ENCODE measurements at regions not wholly inside any gene's neighbourhood (a gene's known extent, or its start where the extent isn't known, plus 50 kb on each side); places are given as distances from the start of the nearest gene placed in this dataset.

DNA sequence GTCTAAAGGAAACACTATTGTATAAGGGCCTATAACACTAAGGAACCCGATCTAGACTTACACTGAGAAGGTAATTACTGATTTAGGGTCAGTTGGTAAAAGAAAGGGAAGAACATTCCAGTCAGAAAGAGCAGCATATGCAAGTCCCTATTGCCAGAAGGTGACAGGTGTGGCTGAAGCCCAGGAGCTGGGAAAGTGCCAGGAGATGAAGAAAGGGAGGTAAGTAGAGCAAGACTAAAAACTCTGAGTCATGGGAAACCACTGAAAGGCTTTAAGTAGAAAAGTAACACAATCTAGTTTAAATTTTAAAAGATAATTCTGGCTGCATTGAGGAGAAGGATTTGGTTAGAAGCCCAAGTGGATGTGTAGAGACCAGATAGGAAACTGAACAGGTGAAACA, 77.7 kb upstream of the INTU start:
- H3K4me3 ChIP-seq (replicated peaks; ENCODE audit: insufficient read depth, low read length), result no peak overlapping the region
- DNase-seq (ENCODE audit: low read depth in 1 of 2, low spot score in 1 of 2), result no peak
- no peak overlapping the region for H3K27ac ChIP-seq (replicated peaks)
- H3K27me3 ChIP-seq (ENCODE audit: insufficient read depth, poor library complexity, severe bottlenecking), result no peaks in the 10 kb centered on the region
- TF ChIP-seq GABPA (IDR thresholded peaks at IDR 0.05; ENCODE audit: low read depth), result no peak
- no peak for TF ChIP-seq POLR2AphosphoS5 (IDR thresholded peaks at IDR 0.05; ENCODE audit: low read depth)
- TF ChIP-seq, protein P1, sequence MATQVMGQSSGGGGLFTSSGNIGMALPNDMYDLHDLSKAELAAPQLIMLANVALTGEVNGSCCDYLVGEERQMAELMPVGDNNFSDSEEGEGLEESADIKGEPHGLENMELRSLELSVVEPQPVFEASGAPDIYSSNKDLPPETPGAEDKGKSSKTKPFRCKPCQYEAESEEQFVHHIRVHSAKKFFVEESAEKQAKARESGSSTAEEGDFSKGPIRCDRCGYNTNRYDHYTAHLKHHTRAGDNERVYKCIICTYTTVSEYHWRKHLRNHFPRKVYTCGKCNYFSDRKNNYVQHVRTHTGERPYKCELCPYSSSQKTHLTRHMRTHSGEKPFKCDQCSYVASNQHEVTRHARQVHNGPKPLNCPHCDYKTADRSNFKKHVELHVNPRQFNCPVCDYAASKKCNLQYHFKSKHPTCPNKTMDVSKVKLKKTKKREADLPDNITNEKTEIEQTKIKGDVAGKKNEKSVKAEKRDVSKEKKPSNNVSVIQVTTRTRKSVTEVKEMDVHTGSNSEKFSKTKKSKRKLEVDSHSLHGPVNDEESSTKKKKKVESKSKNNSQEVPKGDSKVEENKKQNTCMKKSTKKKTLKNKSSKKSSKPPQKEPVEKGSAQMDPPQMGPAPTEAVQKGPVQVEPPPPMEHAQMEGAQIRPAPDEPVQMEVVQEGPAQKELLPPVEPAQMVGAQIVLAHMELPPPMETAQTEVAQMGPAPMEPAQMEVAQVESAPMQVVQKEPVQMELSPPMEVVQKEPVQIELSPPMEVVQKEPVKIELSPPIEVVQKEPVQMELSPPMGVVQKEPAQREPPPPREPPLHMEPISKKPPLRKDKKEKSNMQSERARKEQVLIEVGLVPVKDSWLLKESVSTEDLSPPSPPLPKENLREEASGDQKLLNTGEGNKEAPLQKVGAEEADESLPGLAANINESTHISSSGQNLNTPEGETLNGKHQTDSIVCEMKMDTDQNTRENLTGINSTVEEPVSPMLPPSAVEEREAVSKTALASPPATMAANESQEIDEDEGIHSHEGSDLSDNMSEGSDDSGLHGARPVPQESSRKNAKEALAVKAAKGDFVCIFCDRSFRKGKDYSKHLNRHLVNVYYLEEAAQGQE (IDR thresholded peaks at IDR 0.05; ENCODE audit: insufficient replicate concordance, low read depth), result no peak

DNA sequence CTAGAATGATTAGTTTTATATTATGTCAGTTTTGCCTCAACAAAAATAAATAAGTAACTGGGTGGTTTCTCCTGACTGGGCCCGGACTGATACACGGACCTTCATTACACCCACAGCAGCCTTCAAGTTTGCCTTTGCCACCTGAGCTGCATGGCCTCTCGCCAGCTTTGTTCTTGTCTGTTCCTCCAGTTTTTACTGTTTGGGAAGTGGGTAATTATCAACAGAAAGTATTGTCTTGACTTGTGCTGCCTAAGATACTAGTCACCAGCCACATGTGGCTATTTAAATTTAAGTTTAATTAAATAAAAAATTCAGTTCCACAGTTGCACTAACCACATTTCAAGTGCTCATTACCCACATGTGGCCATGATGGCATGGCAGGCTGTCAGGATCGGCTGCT, 74.7 kb upstream of the INTU start:
- Histone ChIP-seq H3K27me3 (ENCODE audit: insufficient read depth, poor library complexity, severe bottlenecking) (no peaks in the 10 kb centered on the region), H3K4me3 (replicated peaks; ENCODE audit: insufficient read depth, low read length) (no peak overlapping the region), H3K27ac (replicated peaks) (no peak overlapping the region)
- no peak for DNase-seq (ENCODE audit: low read depth in 1 of 2, low spot score in 1 of 2)
- no peak for TF ChIP-seq GABPA (IDR thresholded peaks at IDR 0.05; ENCODE audit: low read depth)
- TF ChIP-seq POLR2AphosphoS5 (IDR thresholded peaks at IDR 0.05; ENCODE audit: low read depth), result no peak
- TF ChIP-seq, protein P1 (IDR thresholded peaks at IDR 0.05; ENCODE audit: insufficient replicate concordance, low read depth), result no peak
- TF ChIP-seq, protein P2, sequence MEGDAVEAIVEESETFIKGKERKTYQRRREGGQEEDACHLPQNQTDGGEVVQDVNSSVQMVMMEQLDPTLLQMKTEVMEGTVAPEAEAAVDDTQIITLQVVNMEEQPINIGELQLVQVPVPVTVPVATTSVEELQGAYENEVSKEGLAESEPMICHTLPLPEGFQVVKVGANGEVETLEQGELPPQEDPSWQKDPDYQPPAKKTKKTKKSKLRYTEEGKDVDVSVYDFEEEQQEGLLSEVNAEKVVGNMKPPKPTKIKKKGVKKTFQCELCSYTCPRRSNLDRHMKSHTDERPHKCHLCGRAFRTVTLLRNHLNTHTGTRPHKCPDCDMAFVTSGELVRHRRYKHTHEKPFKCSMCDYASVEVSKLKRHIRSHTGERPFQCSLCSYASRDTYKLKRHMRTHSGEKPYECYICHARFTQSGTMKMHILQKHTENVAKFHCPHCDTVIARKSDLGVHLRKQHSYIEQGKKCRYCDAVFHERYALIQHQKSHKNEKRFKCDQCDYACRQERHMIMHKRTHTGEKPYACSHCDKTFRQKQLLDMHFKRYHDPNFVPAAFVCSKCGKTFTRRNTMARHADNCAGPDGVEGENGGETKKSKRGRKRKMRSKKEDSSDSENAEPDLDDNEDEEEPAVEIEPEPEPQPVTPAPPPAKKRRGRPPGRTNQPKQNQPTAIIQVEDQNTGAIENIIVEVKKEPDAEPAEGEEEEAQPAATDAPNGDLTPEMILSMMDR (IDR thresholded peaks at IDR 0.05; ENCODE audit: insufficient read depth, low read length), result no peak
- no peak for TF ChIP-seq SPI1 (IDR thresholded peaks at IDR 0.05; ENCODE audit: borderline replicate concordance, low read depth)

DNA sequence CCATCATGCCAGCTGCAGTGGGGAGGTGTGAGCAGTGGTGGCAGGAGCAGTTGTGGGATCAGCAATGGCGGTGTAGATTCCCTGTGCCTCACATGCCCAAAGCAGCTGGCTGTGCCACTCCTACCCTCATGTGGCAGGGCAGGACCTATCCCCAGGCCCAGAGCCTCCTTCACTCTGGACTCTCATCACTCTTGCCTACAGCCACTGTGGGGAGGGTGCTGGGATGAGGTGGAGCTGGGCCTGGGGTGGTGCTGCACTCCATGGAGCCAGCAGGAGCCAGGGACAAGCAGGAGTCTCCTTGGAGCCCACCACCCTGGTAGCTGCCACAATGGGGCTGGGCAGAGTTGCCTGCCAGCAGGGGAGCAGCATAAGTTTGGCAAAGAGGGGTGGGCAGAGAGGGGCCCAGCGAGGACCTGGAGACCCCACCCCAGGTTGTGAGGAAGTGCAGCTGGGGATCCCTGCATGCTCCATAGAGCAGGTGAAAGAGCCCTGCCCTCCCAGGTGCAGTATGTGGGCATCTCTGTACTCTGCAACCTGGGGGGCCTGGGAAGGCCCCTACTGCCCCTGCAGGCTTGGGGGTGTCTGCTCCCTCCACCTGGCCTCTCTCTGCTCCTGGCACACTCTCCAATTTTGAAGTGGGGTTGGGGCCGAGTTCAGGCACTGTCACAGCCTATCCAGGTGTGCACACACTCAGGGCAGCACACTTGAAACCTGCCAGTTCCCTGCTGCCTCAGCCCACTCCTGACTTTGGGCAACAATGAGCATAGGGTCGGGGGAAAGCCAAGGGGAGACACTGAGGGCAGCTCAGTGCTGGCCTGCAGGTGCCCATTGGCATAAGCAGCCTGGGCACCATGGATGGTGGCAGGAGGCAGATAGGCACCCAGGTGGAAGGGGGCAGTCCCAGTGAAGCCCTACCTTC, 74.0 kb upstream of the INTU start:
- DNase-seq (ENCODE audit: low read depth in 1 of 2, low spot score in 1 of 2), result no peak
- Histone ChIP-seq H3K27ac (replicated peaks) (no peak overlapping the region), H3K27me3 (ENCODE audit: insufficient read depth, poor library complexity, severe bottlenecking) (no peaks in the 10 kb centered on the region), H3K4me3 (replicated peaks; ENCODE audit: insufficient read depth, low read length) (no peak overlapping the region)
- TF ChIP-seq GABPA (IDR thresholded peaks at IDR 0.05; ENCODE audit: low read depth), result no peak
- no peak for TF ChIP-seq SPI1 (IDR thresholded peaks at IDR 0.05; ENCODE audit: borderline replicate concordance, low read depth)
- TF ChIP-seq, protein P2 (IDR thresholded peaks at IDR 0.05; ENCODE audit: insufficient read depth, low read length), result no peak

DNA sequence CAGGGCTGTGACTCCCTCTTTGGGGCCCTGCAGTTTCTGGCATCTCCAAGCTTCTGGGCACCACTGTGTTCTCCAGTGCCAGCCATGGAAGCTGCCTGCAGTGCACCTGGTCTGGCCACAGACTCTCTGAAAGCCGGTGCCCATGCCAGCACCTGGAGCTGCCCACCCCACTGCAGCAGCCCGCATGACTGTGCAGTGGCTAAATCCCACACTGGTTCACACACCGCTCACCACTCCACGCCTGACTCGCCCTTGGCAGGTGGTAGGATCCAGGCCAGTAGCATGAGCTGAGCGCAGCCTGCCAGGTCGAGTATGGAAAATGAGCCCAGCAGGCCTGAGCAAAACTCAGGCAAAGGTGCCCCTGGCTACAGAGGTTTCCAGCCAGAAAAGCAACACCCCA, 72.8 kb upstream of the INTU start:
- Histone ChIP-seq H3K27me3 (ENCODE audit: insufficient read depth, poor library complexity, severe bottlenecking) (no peaks in the 10 kb centered on the region), H3K4me3 (replicated peaks; ENCODE audit: insufficient read depth, low read length) (no peak overlapping the region), H3K27ac (replicated peaks) (no peak overlapping the region)
- no peak for DNase-seq (ENCODE audit: low read depth in 1 of 2, low spot score in 1 of 2)
- TF ChIP-seq POLR2AphosphoS5 (IDR thresholded peaks at IDR 0.05; ENCODE audit: low read depth) (no peak), GABPA (IDR thresholded peaks at IDR 0.05; ENCODE audit: low read depth) (no peak), SPI1 (IDR thresholded peaks at IDR 0.05; ENCODE audit: borderline replicate concordance, low read depth) (no peak)
- TF ChIP-seq, protein P1 (IDR thresholded peaks at IDR 0.05; ENCODE audit: insufficient replicate concordance, low read depth), result no peak
- TF ChIP-seq, protein P2 (IDR thresholded peaks at IDR 0.05; ENCODE audit: insufficient read depth, low read length), result no peak

Measured in HL-60 (cell line).